Peyer's patch (tissue), 4 donors: ENCODE measurements at regions not wholly inside any gene's neighbourhood (a gene's known extent, or its start where the extent isn't known, plus 50 kb on each side); places are given as distances from the start of the nearest gene placed in this dataset.

ENCODE experiments used
- DNase-seq, 3 donors: peaks; one replicate each; pipeline ENCODE4 v3.0.0-alpha.2; 2017 to 2019
- H3K27ac ChIP-seq, 4 donors: fragments of 200-600 bp; sonication (generic); one replicate each; pipeline ENCODE4 v1.5.1; 2016 to 2019
- H3K27me3 ChIP-seq, 2 donors: fragments of 200-600 bp; sonication (generic); one replicate each; pipeline ENCODE4 v1.5.1; 2019
- H3K36me3 ChIP-seq, 3 donors: fragments of 200-600 bp; sonication (generic); one replicate each; pipeline ENCODE4 v1.5.1; 2016 to 2019
- H3K4me1 ChIP-seq, 4 donors: fragments of 200-600 bp; sonication (generic); one replicate each; pipeline ENCODE4 v1.5.1; 2016 to 2019
- H3K4me3 ChIP-seq, 4 donors: fragments of 200-600 bp; sonication (generic); 1 replicate in 3 of 4; 2 replicates in 1 of 4; pipeline ENCODE4 v1.5.1; 2016 to 2019; ENCODE audit warnings: mild to moderate bottlenecking in 1 of 4
- H3K9me3 ChIP-seq, 4 donors: fragments of 200-600 bp; sonication (generic); one replicate each; pipeline ENCODE4 v1.5.1; 2016 to 2019; ENCODE audit warnings: mild to moderate bottlenecking in 1 of 4
- CTCF ChIP-seq, 6 experiments: fragments of 450-650 bp in 4 of 6; fragments of 200-600 bp in 2 of 6; sonication (generic) in 1 of 6; IDR thresholded peaks; one replicate each; pipeline ENCODE4 v1.5.1; 2017 to 2019; ENCODE audit warnings: antibody characterized with exemption in 6 of 6, mild to moderate bottlenecking in 3 of 6, moderate library complexity in 1 of 6
- POLR2A ChIP-seq, 2 donors: fragments of 450-650 bp; IDR thresholded peaks; one replicate each; pipeline ENCODE4 v1.5.1; 2017; ENCODE audit warnings: antibody characterized with exemption in 2 of 2, mild to moderate bottlenecking in 2 of 2, moderate library complexity in 2 of 2

- Histone ChIP-seq H3K4me3 (no peak overlapping the region), H3K36me3 (no peaks in the 10 kb centered on the region), H3K27ac (no peak overlapping the region), H3K4me1 (no peaks in the 10 kb centered on the region), H3K9me3 (no peaks in the 10 kb centered on the region), H3K27me3 (no peaks in the 10 kb centered on the region)
- no peak for TF ChIP-seq CTCF (IDR thresholded peaks at IDR 0.05)
- no peak for TF ChIP-seq POLR2A (IDR thresholded peaks at IDR 0.05)
- no peak for DNase-seq
Measured at GRCh38 chr19:30890033-30890432, 459.2 kb downstream of the TSHZ3 start.

- TF ChIP-seq POLR2A (IDR thresholded peaks at IDR 0.05), result no peak
- H3K4me3 ChIP-seq, result no peak overlapping the region
- H3K9me3 ChIP-seq, result no peaks in the 10 kb centered on the region
- no peaks in the 10 kb centered on the region for H3K27me3 ChIP-seq
- no peaks in the 10 kb centered on the region for H3K36me3 ChIP-seq
- no peak for DNase-seq
- no peaks in the 10 kb centered on the region for H3K4me1 ChIP-seq
- no peak overlapping the region for H3K27ac ChIP-seq
Measured at GRCh38 chr19:30888937-30889336, 460.3 kb downstream of the TSHZ3 start.

GRCh38 chr19:30887042-30887441 is 462.2 kb downstream of the TSHZ3 start:
- no peak for DNase-seq
- TF ChIP-seq POLR2A (IDR thresholded peaks at IDR 0.05), result no peak
- TF ChIP-seq CTCF (IDR thresholded peaks at IDR 0.05), result no peak

GRCh38 chr19:30886222-30886621 is 463.0 kb downstream of the TSHZ3 start:
- no peaks in the 10 kb centered on the region for H3K9me3 ChIP-seq
- no peaks in the 10 kb centered on the region for H3K27me3 ChIP-seq
- H3K36me3 ChIP-seq, result no peaks in the 10 kb centered on the region
- DNase-seq, result no peak
- no peaks in the 10 kb centered on the region for H3K4me1 ChIP-seq
- no peak for TF ChIP-seq CTCF (IDR thresholded peaks at IDR 0.05)
- TF ChIP-seq POLR2A (IDR thresholded peaks at IDR 0.05), result no peak
- H3K27ac ChIP-seq, result no peak overlapping the region
- no peak overlapping the region for H3K4me3 ChIP-seq

More at GRCh38 chr19:30887042-30887441, 462.2 kb downstream of the TSHZ3 start:
- Histone ChIP-seq H3K4me1 (no peaks in the 10 kb centered on the region), H3K36me3 (no peaks in the 10 kb centered on the region), H3K4me3 (no peak overlapping the region), H3K27me3 (no peaks in the 10 kb centered on the region), H3K27ac (no peak overlapping the region), H3K9me3 (no peaks in the 10 kb centered on the region)

GRCh38 chr19:30884146-30884812 is 465.0 kb downstream of the TSHZ3 start:
- TF ChIP-seq CTCF (IDR thresholded peaks at IDR 0.05) (no peak), POLR2A (IDR thresholded peaks at IDR 0.05) (no peak)
- H3K4me3 ChIP-seq, result no peak overlapping the region

GRCh38 chr19:30883071-30883470 is 466.2 kb downstream of the TSHZ3 start:
- Histone ChIP-seq H3K27me3 (no peaks in the 10 kb centered on the region), H3K27ac (no peak overlapping the region), H3K9me3 (no peaks in the 10 kb centered on the region), H3K4me3 (no peak overlapping the region), H3K4me1 (no peaks in the 10 kb centered on the region), H3K36me3 (no peaks in the 10 kb centered on the region)
- DNase-seq, result no peak
- TF ChIP-seq POLR2A (IDR thresholded peaks at IDR 0.05) (no peak), CTCF (IDR thresholded peaks at IDR 0.05) (no peak)

More at GRCh38 chr19:30884146-30884812, 465.0 kb downstream of the TSHZ3 start:
- H3K9me3 ChIP-seq, result no peaks in the 10 kb centered on the region
- H3K36me3 ChIP-seq, result no peaks in the 10 kb centered on the region
- DNase-seq, result no peak
- H3K27me3 ChIP-seq, result no peaks in the 10 kb centered on the region
- no peak overlapping the region for H3K27ac ChIP-seq
- H3K4me1 ChIP-seq, result no peaks in the 10 kb centered on the region
